HEK293T (cell line): ENCODE measurements at regions not wholly inside any gene's neighbourhood (a gene's known extent, or its start where the extent isn't known, plus 50 kb on each side); places are given as distances from the start of the nearest gene placed in this dataset.
"Not testable (repeated sequence)": the region's sequence is repeated elsewhere in the genome, so short reads cannot be mapped to it uniquely, and the experiment has no call there.

Source experiments
- BHLHE40 ChIP-seq: fragments of 450-650 bp; IDR thresholded peaks from 2 replicates; pipeline ENCODE4 v1.6.1; 2016; ENCODE audit warnings: mild to moderate bottlenecking, moderate library complexity, borderline replicate concordance
- ELF4 ChIP-seq: fragments of 450-650 bp; IDR thresholded peaks from 2 replicates; pipeline ENCODE4 v1.6.1; 2017; ENCODE audit warnings: antibody characterized with exemption
- FOXA1 ChIP-seq: fragments of 450-650 bp; IDR thresholded peaks from 2 replicates; pipeline ENCODE4 v1.6.1; 2016; ENCODE audit warnings: mild to moderate bottlenecking
- FOXK2 ChIP-seq: fragments of 450-650 bp; IDR thresholded peaks from 2 replicates; pipeline ENCODE4 v1.6.1; 2016; ENCODE audit warnings: mild to moderate bottlenecking
- FOXM1 ChIP-seq: fragments of 450-650 bp; IDR thresholded peaks from 2 replicates; pipeline ENCODE4 v1.6.1; 2017; ENCODE audit warnings: mild to moderate bottlenecking, borderline replicate concordance
- LEF1 ChIP-seq: fragments of 450-650 bp; IDR thresholded peaks from 2 replicates; pipeline ENCODE4 v1.6.1; 2017; ENCODE audit warnings: mild to moderate bottlenecking, borderline replicate concordance
- TF ChIP-seq, protein P1 (sequence below): fragments of 450-650 bp; IDR thresholded peaks from 2 replicates; pipeline ENCODE4 v1.6.1; 2016

DNA sequence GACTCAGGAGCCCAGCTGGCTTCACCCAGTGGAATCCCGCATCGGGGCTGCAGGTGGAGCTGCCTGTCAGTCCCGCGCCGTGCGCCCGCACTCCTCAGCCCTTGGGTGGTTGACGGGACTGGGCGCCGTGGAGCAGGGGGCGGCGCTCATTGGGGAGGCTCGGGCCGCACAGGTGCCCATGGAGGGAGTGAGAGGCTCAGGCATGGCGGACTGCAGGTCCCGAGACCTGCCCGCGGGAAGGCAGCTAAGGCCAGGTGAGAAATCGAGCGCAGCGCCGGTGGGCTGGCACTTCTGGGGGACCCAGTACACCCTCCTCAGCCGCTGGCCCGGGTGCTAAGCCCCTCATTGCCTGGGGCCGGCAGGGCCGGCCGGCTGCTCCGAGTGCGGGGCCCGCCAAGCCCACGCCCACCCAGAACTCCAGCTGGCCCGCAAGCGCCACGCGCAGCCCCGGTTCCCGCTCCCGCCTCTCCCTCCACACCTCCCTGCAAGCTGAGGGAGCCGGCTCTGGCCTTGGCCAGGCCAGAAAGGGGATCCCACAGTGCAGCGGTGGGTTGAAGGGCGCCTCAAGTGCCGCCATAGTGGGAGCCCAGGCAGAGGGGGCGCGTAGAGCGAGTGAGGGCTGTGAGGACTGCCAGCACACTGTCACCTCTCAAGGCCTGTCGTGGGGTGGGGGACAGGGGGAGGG, 314.6 kb upstream of the MAGI2 start:
- not testable (repeated sequence) for TF ChIP-seq BHLHE40, FOXM1, FOXK2, FOXA1, ELF4, LEF1
- TF ChIP-seq, protein P1, sequence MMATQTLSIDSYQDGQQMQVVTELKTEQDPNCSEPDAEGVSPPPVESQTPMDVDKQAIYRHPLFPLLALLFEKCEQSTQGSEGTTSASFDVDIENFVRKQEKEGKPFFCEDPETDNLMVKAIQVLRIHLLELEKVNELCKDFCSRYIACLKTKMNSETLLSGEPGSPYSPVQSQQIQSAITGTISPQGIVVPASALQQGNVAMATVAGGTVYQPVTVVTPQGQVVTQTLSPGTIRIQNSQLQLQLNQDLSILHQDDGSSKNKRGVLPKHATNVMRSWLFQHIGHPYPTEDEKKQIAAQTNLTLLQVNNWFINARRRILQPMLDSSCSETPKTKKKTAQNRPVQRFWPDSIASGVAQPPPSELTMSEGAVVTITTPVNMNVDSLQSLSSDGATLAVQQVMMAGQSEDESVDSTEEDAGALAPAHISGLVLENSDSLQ, result not testable (repeated sequence)
